BE2C (cell line): ENCODE measurements at regions not wholly inside any gene's neighbourhood (a gene's known extent, or its start where the extent isn't known, plus 50 kb on each side); places are given as distances from the start of the nearest gene placed in this dataset.

Experiments
- DNase-seq: peaks from one replicate; pipeline ENCODE4 v3.0.0-alpha.2; 2020
- H3K27me3 ChIP-seq: fragments of 250-450 bp; sonication (Bioruptor Pico); 2 replicates; pipeline ENCODE4 v1.5.1; 2020; ENCODE audit warnings: mild to moderate bottlenecking
- H3K36me3 ChIP-seq: fragments of 250-450 bp; sonication (Bioruptor Pico); 2 replicates; pipeline ENCODE4 v1.5.1; 2020; ENCODE audit warnings: mild to moderate bottlenecking
- H3K4me1 ChIP-seq: fragments of 250-450 bp; sonication (Bioruptor Pico); 2 replicates; pipeline ENCODE4 v1.5.1; 2020
- H3K4me3 ChIP-seq: 2 replicates; pipeline ENCODE4 v1.5.1; 2011; ENCODE audit warnings: low read depth, low read length
- H3K9me3 ChIP-seq: fragments of 250-450 bp; sonication (Bioruptor Pico); 2 replicates; pipeline ENCODE4 v1.5.1; 2020
- CTCF ChIP-seq: IDR thresholded peaks from 2 replicates; pipeline ENCODE4 v1.5.1; 2012; ENCODE audit warnings: mild to moderate bottlenecking, low read depth, low read length

DNA sequence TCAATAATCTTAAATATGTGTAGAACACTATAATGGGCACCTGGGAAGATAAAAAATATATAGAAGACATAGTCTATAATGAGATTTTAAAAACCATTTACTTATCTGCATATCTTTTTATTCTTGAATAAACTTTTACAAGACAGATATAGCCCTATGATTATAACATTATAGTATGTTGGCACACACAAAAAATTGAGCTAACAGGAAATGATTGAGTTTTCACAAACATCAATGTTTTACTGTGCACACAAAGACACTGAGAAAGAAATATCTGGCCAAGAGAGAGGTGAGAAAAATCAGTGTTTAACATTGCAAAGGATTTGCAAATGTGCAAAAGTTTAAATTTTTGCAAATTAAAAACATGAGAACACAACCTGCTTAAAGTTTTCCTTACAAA is 124.3 kb downstream of the BBS10 start:
- DNase-seq: no peak
- TF ChIP-seq CTCF: no peak
- H3K36me3 ChIP-seq: no peaks in the 10 kb centered on the region
- no peak overlapping the region for H3K4me3 ChIP-seq
- no peaks in the 10 kb centered on the region for H3K9me3 ChIP-seq
- no peaks in the 10 kb centered on the region for H3K4me1 ChIP-seq
- no peaks in the 10 kb centered on the region; the same call in 1 of the 2 replicates for H3K27me3 ChIP-seq

GRCh38 chr12:76220980-76221379 is 127.2 kb downstream of the BBS10 start:
- no peaks in the 10 kb centered on the region for H3K4me1 ChIP-seq
- DNase-seq: no peak
- no peaks in the 10 kb centered on the region for H3K36me3 ChIP-seq
- no peak overlapping the region for H3K4me3 ChIP-seq
- TF ChIP-seq CTCF: no peak
- H3K9me3 ChIP-seq: no peaks in the 10 kb centered on the region
- H3K27me3 ChIP-seq: peaks cover 1% of the 10 kb centered on the region; the same call in 1 of the 2 replicates

- TF ChIP-seq CTCF: no peak
- no peaks in the 10 kb centered on the region for H3K36me3 ChIP-seq
- no peaks in the 10 kb centered on the region for H3K9me3 ChIP-seq
- H3K27me3 ChIP-seq: peaks cover 4% of the 10 kb centered on the region; the same call in 1 of the 2 replicates
- no peak overlapping the region for H3K4me3 ChIP-seq
- no peak for DNase-seq
- no peaks in the 10 kb centered on the region for H3K4me1 ChIP-seq
Observed at GRCh38 chr12:76219806-76220205, 128.4 kb downstream of the BBS10 start.

- Histone ChIP-seq H3K4me1 (no peaks in the 10 kb centered on the region), H3K27me3 (peaks cover 4% of the 10 kb centered on the region; the same call in 1 of the 2 replicates), H3K36me3 (no peaks in the 10 kb centered on the region), H3K9me3 (no peaks in the 10 kb centered on the region), H3K4me3 (no peak overlapping the region)
- TF ChIP-seq CTCF: no peak
- DNase-seq: no peak
Observed at GRCh38 chr12:76216585-76217472, 131.4 kb downstream of the BBS10 start.

- TF ChIP-seq CTCF: no peak
- no peaks in the 10 kb centered on the region for H3K27me3 ChIP-seq
- H3K4me3 ChIP-seq: no peak overlapping the region
- no peaks in the 10 kb centered on the region for H3K4me1 ChIP-seq
- no peaks in the 10 kb centered on the region for H3K9me3 ChIP-seq
- no peak for DNase-seq
- no peaks in the 10 kb centered on the region for H3K36me3 ChIP-seq
Observed at GRCh38 chr12:76208129-76208528, 123.6 kb upstream of the NAP1L1 start.

GRCh38 chr12:76206677-76207072 is 122.2 kb upstream of the NAP1L1 start:
- H3K27me3 ChIP-seq: no peaks in the 10 kb centered on the region
- H3K4me3 ChIP-seq: no peak overlapping the region
- no peak for TF ChIP-seq CTCF
- no peaks in the 10 kb centered on the region for H3K4me1 ChIP-seq
- H3K36me3 ChIP-seq: no peaks in the 10 kb centered on the region
- no peaks in the 10 kb centered on the region for H3K9me3 ChIP-seq
- no peak for DNase-seq
